OCI-LY3 (cell line): ENCODE measurements at regions not wholly inside any gene's neighbourhood (a gene's known extent, or its start where the extent isn't known, plus 50 kb on each side); places are given as distances from the start of the nearest gene placed in this dataset.

ENCODE experiments used
- H2AFZ ChIP-seq: fragments of 200-600, 300-600 bp; shearing (Covaris generic); 2 replicates; pipeline ENCODE4 v1.6.0; 2014; ENCODE audit warnings: antibody characterized with exemption, low read depth, low read length
- H3K27ac ChIP-seq: fragments of 200-600, 300-600 bp; sonication (generic); 2 replicates; pipeline ENCODE4 v1.5.1; 2014; ENCODE audit warnings: mild to moderate bottlenecking, low read length, moderate library complexity, mixed read lengths
- H3K27me3 ChIP-seq: fragments of 200-600, 300-600 bp; sonication (generic); 2 replicates; pipeline ENCODE4 v1.6.1; 2014; ENCODE audit warnings: low read depth, low read length, mixed read lengths
- H3K36me3 ChIP-seq: fragments of 200-600, 300-600 bp; sonication (generic); replicated peaks from 2 replicates; pipeline ENCODE3; 2014; ENCODE audit warnings: low read depth, low read length, mixed read lengths
- H3K4me1 ChIP-seq: fragments of 300-600, 200-600 bp; sonication (generic); 2 replicates; pipeline ENCODE4 v1.6.1; 2014; ENCODE audit warnings: low read length, mixed read lengths
- H3K4me2 ChIP-seq: fragments of 200-600, 300-600 bp; sonication (generic); 2 replicates; pipeline ENCODE4 v1.6.1; 2014; ENCODE audit warnings: low read length, mixed read lengths
- H3K4me3 ChIP-seq: fragments of 300-600, 200-600 bp; sonication (generic); 2 replicates; pipeline ENCODE4 v1.5.1; 2014; ENCODE audit warnings: antibody characterized with exemption, mild to moderate bottlenecking, low read length, moderate library complexity
- H3K79me2 ChIP-seq: fragments of 300-600, 200-600 bp; shearing (Covaris generic); 2 replicates; pipeline ENCODE4 v1.6.1; 2014; ENCODE audit warnings: mild to moderate bottlenecking, low read length, mixed read lengths
- H3K9ac ChIP-seq: fragments of 300-600, 200-600 bp; shearing (Covaris generic); 2 replicates; pipeline ENCODE4 v1.6.0; 2014; ENCODE audit warnings: mild to moderate bottlenecking, low read length, moderate library complexity
- H3K9me3 ChIP-seq: fragments of 200-600, 300-600 bp; shearing (Covaris generic); 2 replicates; pipeline ENCODE4 v1.6.1; 2014; ENCODE audit warnings: low read length, mixed read lengths; ENCODE audit not compliant: insufficient read depth
- H4K20me1 ChIP-seq: fragments of 200-600, 300-600 bp; sonication (generic); 2 replicates; pipeline ENCODE4 v1.6.1; 2016; ENCODE audit warnings: low read length, mixed read lengths; ENCODE audit not compliant: insufficient read depth
- CTCF ChIP-seq: fragments of 200-600, 300-600 bp; sonication (generic); IDR thresholded peaks from 2 replicates; pipeline ENCODE4 v1.5.1; 2014; ENCODE audit warnings: antibody characterized with exemption, low read length, low read depth
- EZH2phosphoT487 ChIP-seq: fragments of 200-600 bp; shearing (Covaris generic); IDR thresholded peaks from 2 replicates; pipeline ENCODE4 v1.6.1; 2018; ENCODE audit warnings: antibody characterized with exemption, mixed run types, low read depth

DNA sequence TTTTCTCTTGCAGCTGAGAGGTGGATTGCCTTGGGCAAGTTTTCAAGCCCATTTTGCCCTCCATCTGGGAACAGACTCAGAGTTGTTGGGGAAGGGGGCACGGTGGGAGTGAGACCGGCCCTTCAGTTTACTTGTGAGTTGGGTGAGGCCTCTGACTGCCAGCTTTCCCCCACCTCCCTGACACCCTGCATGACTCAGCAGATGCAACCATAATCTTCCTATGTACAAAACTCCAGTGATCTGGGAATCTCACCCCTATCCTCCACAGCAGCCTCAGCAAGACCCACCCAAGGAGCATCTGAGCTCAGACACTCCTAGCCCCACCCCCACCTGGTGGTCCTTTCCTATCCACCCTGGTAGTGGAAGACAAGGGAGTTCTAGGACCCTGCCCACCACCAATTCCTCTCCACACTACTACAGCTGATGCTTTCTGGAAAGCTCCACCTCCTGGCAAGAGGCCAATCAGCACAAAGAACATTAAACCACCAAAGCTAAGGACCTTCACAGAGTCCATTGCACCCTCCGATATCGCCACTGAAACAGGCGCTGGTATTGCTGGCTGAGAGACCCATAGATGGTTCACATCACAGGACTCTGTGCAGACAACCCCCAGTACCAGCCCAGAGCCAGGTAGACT, 99.4 kb upstream of the STK26 start:
- Histone ChIP-seq H4K20me1 (no peaks in the 10 kb centered on the region), H3K9me3 (no peaks in the 10 kb centered on the region), H3K4me2 (no peak overlapping the region), H3K79me2 (no peaks in the 10 kb centered on the region), H3K4me1 (no peaks in the 10 kb centered on the region), H3K9ac (no peak overlapping the region), H3K27me3 (no peaks in the 10 kb centered on the region), H2AFZ (no peak overlapping the region), H3K4me3 (no peak overlapping the region), H3K27ac (no peak overlapping the region), H3K36me3 (no peaks in the 10 kb centered on the region)
- TF ChIP-seq CTCF: no peak
- no peak for TF ChIP-seq EZH2phosphoT487

GRCh38 chrX:131938749-131939148, 84.4 kb upstream of the STK26 start:
- Histone ChIP-seq H3K4me3 (no peak overlapping the region), H2AFZ (no peak overlapping the region), H3K4me1 (no peaks in the 10 kb centered on the region), H3K36me3 (no peaks in the 10 kb centered on the region), H3K27ac (no peak overlapping the region), H3K79me2 (no peaks in the 10 kb centered on the region), H3K9me3 (no peaks in the 10 kb centered on the region), H3K27me3 (no peaks in the 10 kb centered on the region), H3K9ac (no peak overlapping the region), H4K20me1 (no peaks in the 10 kb centered on the region), H3K4me2 (no peak overlapping the region)
- TF ChIP-seq EZH2phosphoT487 (no peak), CTCF (no peak)

DNA sequence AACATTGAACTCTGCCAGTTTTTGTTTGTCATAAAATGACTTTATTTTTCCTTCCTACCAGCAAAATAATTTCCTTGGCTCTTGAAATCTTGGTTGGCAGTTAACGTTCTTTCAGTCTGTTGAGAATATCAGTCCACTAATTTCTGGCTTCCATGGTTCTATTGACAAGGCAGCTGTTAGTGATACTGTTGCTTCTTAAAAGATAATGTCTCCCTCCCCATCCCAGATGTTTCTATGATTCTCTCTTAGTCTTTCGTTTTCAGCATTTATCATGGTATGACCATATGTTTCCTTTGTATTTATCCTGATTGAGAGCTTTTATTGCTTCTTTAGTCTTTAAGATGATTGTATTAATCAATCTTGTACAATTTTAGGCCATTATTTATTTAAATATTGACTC, 81.1 kb upstream of the STK26 start:
- H3K9ac ChIP-seq: no peak overlapping the region
- no peak overlapping the region for H3K27ac ChIP-seq
- H3K4me1 ChIP-seq: no peaks in the 10 kb centered on the region
- no peaks in the 10 kb centered on the region for H3K79me2 ChIP-seq
- H3K9me3 ChIP-seq: no peaks in the 10 kb centered on the region
- no peak for TF ChIP-seq EZH2phosphoT487
- no peaks in the 10 kb centered on the region for H4K20me1 ChIP-seq
- H3K4me2 ChIP-seq: no peak overlapping the region
- H3K27me3 ChIP-seq: no peaks in the 10 kb centered on the region
- H3K4me3 ChIP-seq: no peak overlapping the region
- no peaks in the 10 kb centered on the region for H3K36me3 ChIP-seq
- H2AFZ ChIP-seq: no peak overlapping the region

- Histone ChIP-seq H3K9ac (no peak overlapping the region), H3K4me3 (no peak overlapping the region), H3K4me1 (no peaks in the 10 kb centered on the region), H3K27ac (no peak overlapping the region), H3K27me3 (no peaks in the 10 kb centered on the region), H2AFZ (no peak overlapping the region), H3K36me3 (no peaks in the 10 kb centered on the region), H3K9me3 (no peaks in the 10 kb centered on the region), H3K4me2 (no peak overlapping the region), H4K20me1 (no peaks in the 10 kb centered on the region), H3K79me2 (no peaks in the 10 kb centered on the region)
- no peak for TF ChIP-seq EZH2phosphoT487
- no peak for TF ChIP-seq CTCF
Measured at GRCh38 chrX:131944936-131945902, 77.9 kb upstream of the STK26 start.
